ENCODE measurements at regions not wholly inside any gene's neighbourhood (a gene's known extent, or its start where the extent isn't known, plus 50 kb on each side); places are given as distances from the start of the nearest gene placed in this dataset.

DNA sequence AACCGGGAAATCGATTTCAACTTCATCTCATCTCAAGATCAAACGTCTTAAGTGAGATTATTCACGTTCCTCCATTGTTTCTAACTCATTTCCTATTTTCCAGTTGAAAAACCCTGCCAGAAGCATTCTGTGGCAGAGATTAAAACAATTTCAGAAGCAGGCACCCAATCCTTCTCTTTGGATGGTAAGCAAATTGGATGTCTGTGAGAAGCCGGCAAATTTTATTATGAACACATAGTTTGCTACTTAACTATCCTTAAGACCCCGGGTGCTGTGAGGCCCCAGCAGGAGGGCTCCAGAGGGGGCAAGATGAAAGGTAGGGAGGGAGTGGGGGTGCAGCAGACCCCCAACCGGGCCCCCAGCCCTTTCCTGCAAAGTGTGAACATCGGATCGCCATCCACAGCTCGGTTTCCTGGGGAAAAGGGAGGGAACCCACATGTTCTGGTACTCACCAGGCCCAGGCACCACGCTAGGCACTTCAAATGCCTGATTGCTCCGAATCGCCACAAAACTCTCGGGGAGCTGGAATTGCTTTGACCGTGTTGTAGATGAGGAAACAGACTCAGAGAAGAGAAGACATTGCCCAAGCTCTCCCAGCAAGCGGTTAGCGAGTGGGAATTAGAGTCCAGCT lies 167.1 kb upstream of the MVB12B start:
- 76% methylated on average over 14 of the region's 17 CpGs for WGBS
- Histone ChIP-seq H3K23ac (ENCODE audit: low read length in 2 of 2) (no peak overlapping the region), H3K14ac (ENCODE audit: low read length in 2 of 2) (no peak overlapping the region), H3K36me3 (ENCODE audit: control insufficient read depth in 1 of 2, insufficient read depth in 2 of 2, low read depth in 1 of 2, low read length in 2 of 2) (no peaks in the 10 kb centered on the region), H3K4me1 (ENCODE audit: control insufficient read depth, insufficient read depth, low read depth, low read length) (peaks cover 2% of the 10 kb centered on the region), H3K27me3 (ENCODE audit: control insufficient read depth in 1 of 2, insufficient read depth in 1 of 2, low read length in 2 of 2) (peaks cover 41 to 61% of the 10 kb centered on the region in 2 experiments), H3K9ac (ENCODE audit: low read length) (no peak overlapping the region), H3K4ac (ENCODE audit: low read depth in 1 of 2, low read length in 2 of 2) (no peak overlapping the region), H2AFZ (ENCODE audit: low read depth, low read length) (no peak overlapping the region), H3K79me1 (replicated peaks; ENCODE audit: low read length, poor library complexity, severe bottlenecking) (no peaks in the 10 kb centered on the region), H3K4me2 (ENCODE audit: low read length, poor library complexity, severe bottlenecking) (no peak overlapping the region), H4K91ac (ENCODE audit: low read length) (no peak overlapping the region), H3K9me3 (ENCODE audit: control insufficient read depth, low read length) (peaks cover 3% of the 10 kb centered on the region), H2BK12ac (ENCODE audit: low read length in 2 of 2) (no peak overlapping the region), H2BK5ac (ENCODE audit: low read depth, low read length, poor library complexity, severe bottlenecking) (no peak overlapping the region), H3K4me3 (ENCODE audit: insufficient read depth in 1 of 2, low read depth in 1 of 2, low read length in 2 of 2) (no peak overlapping the region), H2BK120ac (ENCODE audit: low read depth, low read length) (no peak overlapping the region), H4K8ac (ENCODE audit: low read length) (no peak overlapping the region), H3K27ac (ENCODE audit: low read length, poor library complexity, severe bottlenecking) (no peak overlapping the region), H2BK15ac (ENCODE audit: low read depth, poor library complexity, severe bottlenecking) (no peak overlapping the region), H2AK5ac (ENCODE audit: low read length, severe bottlenecking) (no peak overlapping the region), H3K18ac (ENCODE audit: low read depth in 1 of 2, low read length in 2 of 2) (no peak overlapping the region)
- no peak for DNase-seq

DNA sequence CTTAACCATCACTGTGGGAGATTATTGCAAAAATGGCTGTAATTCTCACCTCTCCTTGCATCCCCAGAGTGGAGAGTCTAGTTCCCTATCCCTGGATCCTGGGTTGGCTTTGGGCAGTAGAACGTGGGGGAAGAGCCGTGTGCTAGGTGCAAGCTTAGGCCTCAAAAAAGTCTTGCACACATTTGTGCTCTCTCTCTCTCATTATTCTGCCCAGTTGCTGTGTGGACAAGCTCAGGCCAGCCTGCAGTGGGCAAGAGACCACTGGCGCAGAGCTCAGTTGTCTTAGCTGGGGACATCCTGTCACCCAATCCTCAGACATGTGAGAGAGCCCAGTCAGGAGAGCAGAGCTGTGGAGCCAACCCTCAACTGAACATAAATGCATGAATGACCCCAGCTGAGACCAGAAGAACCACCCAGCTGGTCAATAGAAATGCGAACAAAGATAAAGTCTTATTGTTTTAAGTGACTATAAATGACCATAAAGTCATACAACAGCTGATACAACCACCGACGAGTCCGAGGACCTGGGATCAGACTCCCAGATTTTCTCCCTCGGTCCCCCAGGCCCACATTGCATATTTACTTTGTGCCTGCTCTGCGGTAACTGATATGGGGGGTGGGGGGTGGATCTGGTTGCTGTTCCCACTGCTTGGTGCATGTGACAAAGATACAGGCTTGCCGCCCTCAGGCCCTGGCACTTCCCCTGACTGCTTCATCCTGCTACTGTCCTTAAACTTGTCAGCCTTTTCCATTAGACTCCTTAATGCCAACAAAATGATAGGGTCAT lies 166.4 kb upstream of the MVB12B start:
- 96% methylated on average over 9 of the region's 10 CpGs for WGBS
- DNase-seq = no peak
- H2BK120ac ChIP-seq (ENCODE audit: low read depth, low read length) = no peak overlapping the region
- no peak overlapping the region for H3K4ac ChIP-seq (ENCODE audit: low read depth in 1 of 2, low read length in 2 of 2)
- H3K4me3 ChIP-seq (ENCODE audit: insufficient read depth in 1 of 2, low read depth in 1 of 2, low read length in 2 of 2) = no peak overlapping the region
- H3K14ac ChIP-seq (ENCODE audit: low read length in 2 of 2) = no peak overlapping the region
- H3K4me2 ChIP-seq (ENCODE audit: low read length, poor library complexity, severe bottlenecking) = no peak overlapping the region
- H4K91ac ChIP-seq (ENCODE audit: low read length) = no peak overlapping the region
- no peak overlapping the region for H3K27ac ChIP-seq (ENCODE audit: low read length, poor library complexity, severe bottlenecking)
- peaks cover 42 to 60% of the 10 kb centered on the region in 2 experiments for H3K27me3 ChIP-seq (ENCODE audit: control insufficient read depth in 1 of 2, insufficient read depth in 1 of 2, low read length in 2 of 2)
- H3K36me3 ChIP-seq (ENCODE audit: control insufficient read depth in 1 of 2, insufficient read depth in 2 of 2, low read depth in 1 of 2, low read length in 2 of 2) = no peaks in the 10 kb centered on the region
- H4K8ac ChIP-seq (ENCODE audit: low read length) = no peak overlapping the region
- peaks cover 2% of the 10 kb centered on the region for H3K4me1 ChIP-seq (ENCODE audit: control insufficient read depth, insufficient read depth, low read depth, low read length)
- no peak overlapping the region for H2BK12ac ChIP-seq (ENCODE audit: low read length in 2 of 2)
- H3K18ac ChIP-seq (ENCODE audit: low read depth in 1 of 2, low read length in 2 of 2) = no peak overlapping the region
- no peak overlapping the region for H2AFZ ChIP-seq (ENCODE audit: low read depth, low read length)
- H3K9me3 ChIP-seq (ENCODE audit: control insufficient read depth, low read length) = peaks cover 3% of the 10 kb centered on the region
- H3K79me1 ChIP-seq (replicated peaks; ENCODE audit: low read length, poor library complexity, severe bottlenecking) = no peaks in the 10 kb centered on the region
- H3K23ac ChIP-seq (ENCODE audit: low read length in 2 of 2) = no peak overlapping the region
- no peak overlapping the region for H3K9ac ChIP-seq (ENCODE audit: low read length)
- no peak overlapping the region for H2BK5ac ChIP-seq (ENCODE audit: low read depth, low read length, poor library complexity, severe bottlenecking)
- H2AK5ac ChIP-seq (ENCODE audit: low read length, severe bottlenecking) = no peak overlapping the region
- H2BK15ac ChIP-seq (ENCODE audit: low read depth, poor library complexity, severe bottlenecking) = no peak overlapping the region

DNA sequence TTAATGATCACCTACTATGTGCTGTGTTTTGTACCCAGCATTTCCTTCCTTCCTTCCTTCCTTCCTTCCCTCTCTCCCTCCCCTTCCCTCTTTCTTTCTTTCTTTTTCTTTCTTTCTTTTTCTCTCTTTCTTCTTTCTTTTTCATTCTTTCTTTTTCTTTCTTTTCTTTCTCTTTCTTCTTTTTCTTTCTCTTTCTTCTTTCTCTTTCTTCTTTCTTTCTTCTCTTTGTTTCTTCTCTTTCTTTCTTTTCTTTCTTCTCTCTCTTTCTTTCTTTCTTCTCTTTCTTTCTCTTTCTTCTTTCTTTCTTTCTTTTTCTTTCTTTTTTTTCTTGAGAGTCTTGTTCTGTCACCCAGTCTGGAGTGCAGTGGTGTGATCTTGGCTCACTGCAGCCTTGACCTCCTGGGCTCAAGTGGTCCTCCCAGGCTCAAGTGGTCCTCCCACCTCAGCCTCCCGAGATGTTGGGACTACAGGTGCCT lies 165.7 kb upstream of the MVB12B start:
- H4K91ac ChIP-seq (ENCODE audit: low read length) = no peak overlapping the region
- no peak overlapping the region for H3K27ac ChIP-seq (ENCODE audit: low read length, poor library complexity, severe bottlenecking)
- no peak overlapping the region for H2BK5ac ChIP-seq (ENCODE audit: low read depth, low read length, poor library complexity, severe bottlenecking)
- H3K4me1 ChIP-seq (ENCODE audit: control insufficient read depth, insufficient read depth, low read depth, low read length) = peaks cover 2% of the 10 kb centered on the region
- no peak overlapping the region for H3K4ac ChIP-seq (ENCODE audit: low read depth in 1 of 2, low read length in 2 of 2)
- no peak overlapping the region for H4K8ac ChIP-seq (ENCODE audit: low read length)
- no peak for DNase-seq
- no peak overlapping the region for H2AK5ac ChIP-seq (ENCODE audit: low read length, severe bottlenecking)
- H3K14ac ChIP-seq (ENCODE audit: low read length in 2 of 2) = no peak overlapping the region
- no peak overlapping the region for H3K18ac ChIP-seq (ENCODE audit: low read depth in 1 of 2, low read length in 2 of 2)
- H2BK120ac ChIP-seq (ENCODE audit: low read depth, low read length) = no peak overlapping the region
- H3K9me3 ChIP-seq (ENCODE audit: control insufficient read depth, low read length) = peaks cover 3% of the 10 kb centered on the region
- H3K9ac ChIP-seq (ENCODE audit: low read length) = no peak overlapping the region
- no peak overlapping the region for H3K4me3 ChIP-seq (ENCODE audit: insufficient read depth in 1 of 2, low read depth in 1 of 2, low read length in 2 of 2)
- no peak overlapping the region for H3K23ac ChIP-seq (ENCODE audit: low read length in 2 of 2)
- no peak overlapping the region for H2BK15ac ChIP-seq (ENCODE audit: low read depth, poor library complexity, severe bottlenecking)
- no peak overlapping the region for H2AFZ ChIP-seq (ENCODE audit: low read depth, low read length)
- no peak overlapping the region for H2BK12ac ChIP-seq (ENCODE audit: low read length in 2 of 2)
- H3K27me3 ChIP-seq (ENCODE audit: control insufficient read depth in 1 of 2, insufficient read depth in 1 of 2, low read length in 2 of 2) = peaks cover 46 to 61% of the 10 kb centered on the region in 2 experiments
- WGBS = 85% methylated on average over 1 of the region's 1 CpG
- no peaks in the 10 kb centered on the region for H3K79me1 ChIP-seq (replicated peaks; ENCODE audit: low read length, poor library complexity, severe bottlenecking)
- no peak overlapping the region for H3K4me2 ChIP-seq (ENCODE audit: low read length, poor library complexity, severe bottlenecking)
- H3K36me3 ChIP-seq (ENCODE audit: control insufficient read depth in 1 of 2, insufficient read depth in 2 of 2, low read depth in 1 of 2, low read length in 2 of 2) = no peaks in the 10 kb centered on the region

DNA sequence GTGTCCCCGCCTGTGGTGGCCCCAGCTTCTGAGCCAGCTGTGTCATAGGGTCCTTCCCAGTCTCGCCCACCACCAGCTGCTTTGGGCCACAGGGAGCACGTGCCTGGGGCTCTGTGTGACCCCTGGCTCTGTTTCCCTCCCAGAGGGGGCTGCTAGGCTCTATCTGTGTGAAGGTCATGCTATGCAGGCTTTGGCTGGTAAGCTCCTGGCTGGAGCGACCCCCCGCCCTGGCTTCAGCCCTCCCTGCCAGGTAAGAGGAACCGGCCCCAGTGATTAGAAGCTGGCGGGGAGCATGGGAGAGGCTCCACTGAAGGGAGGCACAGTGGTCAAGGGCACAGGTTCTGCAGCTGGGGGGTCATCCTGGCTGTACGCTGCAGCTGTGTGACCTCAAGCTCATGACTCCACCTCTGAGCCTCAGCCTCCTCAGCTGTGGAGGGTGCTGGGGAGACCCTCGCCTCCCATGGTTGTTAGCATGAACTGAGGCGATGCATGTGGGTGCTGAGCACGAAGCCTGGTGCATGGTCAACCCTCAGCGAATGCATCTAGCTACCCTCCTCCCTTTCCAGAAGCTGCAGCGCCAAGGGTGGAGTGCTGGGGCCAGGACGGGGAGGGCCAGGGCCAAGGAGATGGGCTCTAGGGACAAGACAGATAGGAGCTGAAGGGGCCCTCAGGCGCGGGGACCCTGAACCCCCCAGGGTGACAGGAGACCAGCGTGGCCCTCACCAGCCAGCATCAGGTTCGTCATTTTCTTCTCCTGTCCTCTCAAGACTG lies 163.8 kb upstream of the MVB12B start:
- H2AK5ac ChIP-seq (ENCODE audit: low read length, severe bottlenecking) = no peak overlapping the region
- H3K23ac ChIP-seq (ENCODE audit: low read length in 2 of 2) = peak overlapping the region in 1 of 2 experiments; percentile 11
- H3K27ac ChIP-seq (ENCODE audit: low read length, poor library complexity, severe bottlenecking) = no peak overlapping the region
- no peak overlapping the region for H3K4me2 ChIP-seq (ENCODE audit: low read length, poor library complexity, severe bottlenecking)
- H3K27me3 ChIP-seq (ENCODE audit: control insufficient read depth in 1 of 2, insufficient read depth in 1 of 2, low read length in 2 of 2) = peaks cover 33 to 54% of the 10 kb centered on the region in 2 experiments
- no peak for DNase-seq
- no peak overlapping the region for H2AFZ ChIP-seq (ENCODE audit: low read depth, low read length)
- WGBS = 83% methylated on average over 18 of the region's 18 CpGs
- H3K4ac ChIP-seq (ENCODE audit: low read depth in 1 of 2, low read length in 2 of 2) = no peak overlapping the region
- no peak overlapping the region for H2BK120ac ChIP-seq (ENCODE audit: low read depth, low read length)
- H3K4me3 ChIP-seq (ENCODE audit: insufficient read depth in 1 of 2, low read depth in 1 of 2, low read length in 2 of 2) = no peak overlapping the region
- no peaks in the 10 kb centered on the region for H3K9me3 ChIP-seq (ENCODE audit: control insufficient read depth, low read length)
- H3K79me1 ChIP-seq (replicated peaks; ENCODE audit: low read length, poor library complexity, severe bottlenecking) = no peaks in the 10 kb centered on the region
- H3K14ac ChIP-seq (ENCODE audit: low read length in 2 of 2) = no peak overlapping the region
- no peak overlapping the region for H2BK12ac ChIP-seq (ENCODE audit: low read length in 2 of 2)
- H3K36me3 ChIP-seq (ENCODE audit: control insufficient read depth in 1 of 2, insufficient read depth in 2 of 2, low read depth in 1 of 2, low read length in 2 of 2) = no peaks in the 10 kb centered on the region
- no peak overlapping the region for H4K8ac ChIP-seq (ENCODE audit: low read length)
- H4K91ac ChIP-seq (ENCODE audit: low read length) = no peak overlapping the region
- no peak overlapping the region for H2BK15ac ChIP-seq (ENCODE audit: low read depth, poor library complexity, severe bottlenecking)
- no peak overlapping the region for H2BK5ac ChIP-seq (ENCODE audit: low read depth, low read length, poor library complexity, severe bottlenecking)
- peaks cover 2% of the 10 kb centered on the region for H3K4me1 ChIP-seq (ENCODE audit: control insufficient read depth, insufficient read depth, low read depth, low read length)
- H3K18ac ChIP-seq (ENCODE audit: low read depth in 1 of 2, low read length in 2 of 2) = no peak overlapping the region
- H3K9ac ChIP-seq (ENCODE audit: low read length) = no peak overlapping the region

Data from mesenchymal stem cell (in vitro differentiated cells and primary cell).